HG03575 (cell line): ENCODE measurements at regions not wholly inside any gene's neighbourhood (a gene's known extent, or its start where the extent isn't known, plus 50 kb on each side); places are given as distances from the start of the nearest gene placed in this dataset.

Experiments
- ATAC-seq: cut with Tn5 transposase; IDR thresholded peaks from one replicate; pipeline ENCODE4 v1.9.1; 2021; ENCODE audit not compliant: unreplicated experiment, insufficient number of reproducible peaks, low FRiP score; ENCODE audit errors: extremely low read depth

DNA sequence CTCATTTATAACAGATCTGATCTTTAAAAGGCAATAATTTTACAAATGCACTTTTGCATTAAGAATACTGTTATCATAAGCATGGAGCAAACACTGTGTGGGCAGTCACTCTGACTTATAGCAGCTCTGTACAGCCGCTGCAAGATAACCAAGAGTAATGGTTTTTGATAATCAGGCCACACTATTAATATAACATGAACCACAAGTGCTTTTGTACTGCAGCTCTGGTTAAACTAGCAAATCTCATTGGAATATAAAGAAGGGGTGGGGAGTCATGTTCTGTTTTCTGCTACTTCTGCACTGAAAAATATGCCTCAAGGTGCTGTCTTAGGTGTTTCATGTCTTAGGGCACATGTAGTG lies 357.4 kb downstream of the LMO4 start:
- ATAC-seq: no peak

DNA sequence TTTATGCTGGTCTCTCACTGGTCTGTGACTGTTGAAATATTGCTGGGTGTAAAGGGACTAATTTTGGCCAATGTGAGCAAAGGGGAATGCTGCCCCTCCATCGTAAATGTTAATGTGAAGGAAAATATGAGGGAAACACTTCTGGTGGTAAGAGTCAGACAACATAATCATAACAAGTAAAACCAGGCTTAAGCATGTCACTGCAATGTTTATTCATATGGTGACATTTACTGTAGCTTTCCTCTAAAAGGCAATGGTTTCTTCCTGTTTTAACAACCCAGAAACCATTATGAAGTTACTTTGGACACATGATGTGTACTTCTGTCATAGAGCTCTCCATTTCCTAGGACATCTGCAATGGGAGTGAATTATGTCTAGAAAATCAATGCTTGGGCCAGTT lies 358.0 kb downstream of the LMO4 start:
- no peak for ATAC-seq

DNA sequence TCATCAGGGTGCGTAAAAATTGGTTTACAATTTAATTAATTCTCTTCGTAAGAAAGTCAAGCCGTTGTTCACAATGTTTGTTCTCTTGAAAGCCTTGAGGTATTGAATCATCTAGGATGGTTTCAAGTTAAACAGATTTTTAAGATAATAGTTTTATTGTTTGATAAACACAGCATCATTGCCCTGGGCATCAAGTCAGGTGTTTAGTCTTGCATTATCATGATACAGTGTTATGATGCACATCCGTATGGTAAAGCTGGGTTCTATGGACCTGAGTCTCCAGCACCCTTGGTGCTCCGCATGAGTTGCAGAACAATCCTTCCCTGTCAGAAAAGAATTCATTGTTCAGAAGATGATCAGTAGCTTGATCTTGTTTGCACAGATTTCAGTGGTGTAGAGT lies 359.5 kb downstream of the LMO4 start:
- ATAC-seq: no peak

DNA sequence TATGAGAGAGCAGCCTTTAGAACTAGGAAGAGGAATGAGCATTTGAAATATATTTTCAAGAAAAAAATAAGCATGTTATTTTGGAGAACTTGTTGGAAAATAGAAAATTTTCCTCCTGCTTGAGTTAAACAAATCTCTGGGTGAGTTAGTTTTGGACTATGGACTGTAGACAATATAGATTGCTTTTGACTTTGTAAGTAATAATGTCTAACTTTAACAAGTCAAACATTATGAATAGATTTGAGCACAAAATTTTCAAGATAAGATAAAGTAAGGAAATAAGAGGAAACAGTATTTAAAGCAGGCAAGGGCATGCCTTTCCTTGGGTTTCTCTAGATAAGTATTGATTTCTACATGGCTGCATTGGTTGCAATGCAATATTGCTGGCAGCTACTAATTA lies 360.8 kb downstream of the LMO4 start:
- ATAC-seq: no peak

DNA sequence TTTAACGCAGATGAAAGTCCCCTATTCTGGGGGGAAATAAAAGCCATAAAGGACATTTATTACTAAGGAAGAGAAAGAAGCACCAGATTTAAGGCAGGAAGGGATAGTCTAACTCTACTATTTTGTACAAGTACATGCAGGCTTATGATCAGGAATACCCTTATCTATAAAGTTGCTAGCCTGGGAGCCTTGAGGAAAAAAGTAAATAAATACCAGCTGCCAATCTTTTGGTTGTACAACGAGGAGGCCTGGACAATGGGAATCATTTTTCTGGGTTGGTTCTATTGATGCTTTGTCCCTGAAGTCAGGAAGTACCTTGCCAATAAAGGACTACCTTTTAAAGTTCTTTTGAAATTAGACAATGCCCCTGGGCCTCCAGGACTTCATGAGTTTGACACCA lies 367.8 kb downstream of the LMO4 start:
- no peak for ATAC-seq

DNA sequence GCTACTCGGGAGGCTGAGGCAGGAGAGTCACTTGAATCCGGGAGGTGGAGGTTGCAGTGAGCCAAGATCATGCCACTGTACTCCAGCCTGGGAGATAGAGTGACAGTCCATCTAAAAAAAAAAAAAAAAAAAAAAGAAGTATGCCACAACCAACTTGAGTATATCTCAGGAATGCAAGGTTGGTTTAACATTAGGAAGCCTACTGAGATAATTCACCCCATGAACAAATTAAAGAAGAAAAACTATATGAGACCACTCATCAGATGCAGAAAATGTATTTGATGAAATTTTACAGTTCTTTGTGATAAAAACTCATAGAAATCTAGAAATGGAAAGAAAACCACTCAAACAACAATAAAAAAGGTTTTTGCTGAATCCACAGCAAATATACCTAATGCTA lies 373.8 kb downstream of the LMO4 start:
- no peak for ATAC-seq

DNA sequence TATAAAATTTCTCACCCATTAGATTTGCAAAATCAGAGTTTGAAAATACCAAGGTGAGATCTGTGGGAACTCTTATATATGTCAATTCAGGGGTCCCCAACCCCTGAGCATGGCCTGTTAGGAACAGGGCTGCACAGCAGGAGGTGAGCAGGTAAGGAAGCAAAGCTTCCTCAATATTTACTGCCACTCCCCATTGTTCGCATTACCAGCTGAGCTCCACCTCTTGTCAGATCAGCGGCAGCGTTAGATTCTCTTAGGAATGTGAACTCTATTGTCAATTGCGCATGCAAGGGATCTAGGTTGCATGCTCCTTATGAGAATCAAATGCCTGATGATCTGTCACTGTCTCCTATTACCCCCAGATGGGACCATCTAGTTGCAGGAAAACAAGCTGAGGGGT lies 376.6 kb downstream of the LMO4 start:
- no peak for ATAC-seq

DNA sequence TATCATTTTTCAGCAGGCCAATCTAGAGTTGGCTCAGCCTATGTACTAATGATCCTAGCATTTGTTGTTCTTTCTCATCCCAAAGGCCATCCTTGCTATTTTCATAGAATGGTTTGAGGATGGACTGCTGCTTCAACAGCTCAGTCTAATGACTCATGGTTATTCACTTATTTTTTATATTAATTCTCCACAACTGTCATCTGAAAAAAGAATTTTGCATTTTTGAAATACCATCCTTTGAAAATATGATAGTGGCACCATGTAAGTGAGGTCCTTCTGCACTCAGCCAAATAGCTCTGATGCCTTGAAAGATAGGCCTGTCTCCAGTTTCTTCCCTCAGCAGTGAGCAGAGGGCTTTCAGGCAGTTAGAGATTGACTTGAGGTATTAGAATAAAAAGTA lies 377.5 kb downstream of the LMO4 start:
- no peak for ATAC-seq

DNA sequence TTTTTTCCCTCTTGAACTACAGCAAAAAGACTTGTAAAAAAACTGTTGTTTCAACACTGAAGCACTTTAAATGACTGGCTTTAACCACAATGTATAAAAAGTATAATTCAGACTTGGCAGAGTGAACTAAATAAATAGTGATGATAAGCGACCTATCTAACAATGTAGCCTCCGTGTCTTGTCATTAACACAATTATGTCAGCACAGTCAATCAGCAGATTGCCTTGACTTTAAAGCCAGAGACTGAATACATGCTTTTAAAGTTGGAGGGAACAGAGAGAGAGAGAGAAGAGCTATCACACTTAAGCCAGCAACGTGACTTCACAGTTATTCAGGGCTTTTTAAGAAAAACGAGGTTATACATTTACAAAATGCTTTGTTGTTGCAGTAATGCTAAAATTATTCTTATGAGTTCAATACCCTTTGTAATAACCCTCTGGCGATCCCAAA lies 378.1 kb downstream of the LMO4 start:
- ATAC-seq: no peak

DNA sequence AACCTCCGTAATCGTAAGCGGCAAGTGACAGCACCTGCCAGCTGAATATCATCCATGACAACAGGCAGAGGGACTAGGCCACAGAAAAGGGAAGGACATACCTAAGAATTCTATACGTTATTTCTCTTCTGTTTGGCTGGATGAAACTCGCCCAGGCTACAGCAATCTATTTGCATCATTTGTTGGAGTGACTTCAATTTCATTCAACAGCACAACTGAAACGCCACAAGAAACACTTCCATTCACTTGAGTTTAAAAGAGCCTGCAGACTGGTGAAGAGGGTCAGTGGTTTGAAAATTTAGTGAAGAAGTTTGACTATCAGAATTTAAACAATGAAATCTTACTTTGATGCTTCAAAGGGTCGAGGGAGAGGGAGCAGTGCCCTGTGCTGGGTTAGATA lies 378.7 kb downstream of the LMO4 start:
- ATAC-seq: no peak

DNA sequence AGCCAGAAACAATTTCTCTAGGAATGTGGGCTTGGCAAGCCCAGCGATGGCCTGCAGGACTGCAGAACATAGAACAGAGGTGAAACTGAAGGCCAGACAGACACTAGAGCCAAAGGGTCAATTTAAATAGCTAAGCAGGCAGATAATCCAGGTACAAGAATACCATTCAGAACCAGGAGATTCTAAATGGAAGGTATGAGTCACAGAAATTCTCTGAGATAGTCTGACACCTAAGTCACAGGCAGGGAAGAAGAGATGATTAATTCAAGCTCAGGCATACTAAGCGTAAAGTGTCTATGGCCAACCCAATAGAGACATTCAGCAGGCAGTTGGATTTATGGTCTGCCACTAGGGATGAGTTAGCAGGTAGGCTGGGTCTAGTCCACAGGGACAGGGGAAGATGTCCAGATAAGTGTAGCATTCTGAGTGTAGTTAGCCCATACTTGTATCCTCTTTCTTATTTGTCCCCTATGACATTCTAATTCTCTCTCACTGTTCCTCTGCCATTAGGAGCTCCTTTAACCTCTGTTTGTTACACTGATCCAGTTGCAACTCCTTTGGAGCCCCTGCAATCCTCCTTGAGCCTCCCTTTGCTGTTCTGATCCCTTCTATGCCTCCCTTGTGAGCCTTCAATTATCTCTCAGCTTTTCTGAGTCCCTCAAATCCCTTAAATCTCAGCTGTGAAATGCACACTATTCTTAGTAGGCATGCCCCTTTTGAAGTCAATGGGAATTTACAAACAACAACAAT lies 383.8 kb downstream of the LMO4 start:
- ATAC-seq: no peak

DNA sequence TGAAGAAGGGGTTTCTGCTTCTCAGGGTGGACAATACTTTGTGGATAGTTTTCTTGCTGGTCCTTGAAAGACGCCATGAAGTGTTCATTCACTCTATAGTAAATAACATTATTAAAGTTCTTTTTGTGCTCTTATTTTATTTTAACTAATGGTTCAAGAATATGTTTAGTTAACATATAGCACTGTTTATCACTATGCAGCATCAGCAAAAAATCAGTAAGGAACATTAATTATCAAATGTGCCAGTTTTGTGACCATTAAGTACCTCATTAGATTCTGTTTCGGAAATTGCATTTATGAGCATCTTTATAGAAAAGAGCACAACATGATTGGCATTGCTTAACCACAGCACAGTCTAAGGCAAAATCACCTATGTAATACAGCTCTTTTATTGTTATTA lies 385.6 kb downstream of the LMO4 start:
- no peak for ATAC-seq

DNA sequence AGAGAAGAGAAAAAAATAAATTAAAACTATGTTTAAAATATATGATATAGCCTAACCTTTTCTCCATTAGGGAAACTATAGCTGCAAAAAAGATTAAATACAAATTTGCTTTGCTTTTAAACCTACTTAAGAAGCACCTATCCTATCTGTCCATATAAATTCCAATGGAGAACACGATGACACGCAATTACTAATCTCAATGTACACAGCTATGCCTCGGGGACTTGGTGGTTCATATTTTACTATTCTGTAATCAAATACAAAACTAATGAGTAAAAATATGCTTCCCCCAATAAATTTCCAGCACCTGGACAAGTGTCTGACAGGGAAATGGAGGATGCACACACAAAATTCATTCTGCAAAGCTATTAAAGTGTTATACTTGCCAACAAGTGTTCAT lies 386.4 kb downstream of the LMO4 start:
- ATAC-seq: no peak

DNA sequence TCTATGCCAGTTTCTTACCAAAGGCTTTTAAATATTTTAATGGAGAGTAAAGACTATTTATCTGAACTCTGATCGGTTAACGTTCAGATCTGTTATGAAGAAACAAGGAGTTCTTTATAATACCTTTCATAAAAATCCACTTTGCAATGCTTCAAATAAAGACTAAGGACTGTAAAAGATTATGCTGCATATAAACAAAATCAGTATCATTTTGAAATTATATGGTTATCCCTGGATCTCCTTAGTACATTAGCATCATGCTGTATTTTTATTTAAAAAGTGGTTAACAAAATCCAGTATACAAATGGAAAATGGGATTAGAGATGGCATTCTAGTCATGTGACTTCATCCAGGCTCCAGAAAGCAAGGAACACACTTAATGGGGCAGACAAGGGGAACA lies 386.8 kb downstream of the LMO4 start:
- no peak for ATAC-seq

DNA sequence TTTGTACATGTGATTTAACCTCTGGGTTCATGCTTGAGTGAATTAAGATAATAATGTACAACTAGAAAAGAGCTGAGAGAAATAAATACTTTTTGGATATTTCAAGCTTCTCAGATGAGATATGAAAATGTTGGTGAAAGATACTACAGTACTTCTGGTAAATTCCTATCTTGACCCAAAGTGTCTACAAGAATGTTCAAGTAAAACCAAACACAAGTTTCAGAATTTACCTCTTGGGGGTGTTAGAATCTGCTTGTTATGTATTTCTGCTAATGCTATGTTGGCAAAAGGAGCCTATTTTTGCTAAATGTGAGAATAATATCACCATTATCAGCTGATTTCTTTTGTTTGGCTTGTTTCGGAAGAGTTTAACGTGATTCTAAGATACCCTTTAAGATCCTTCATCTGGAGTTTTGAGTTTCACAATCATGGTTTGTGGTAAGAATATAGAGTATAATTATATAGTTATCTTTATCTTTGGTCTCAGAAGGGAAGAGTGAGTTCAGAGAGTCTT lies 388.5 kb downstream of the LMO4 start:
- ATAC-seq: no peak

DNA sequence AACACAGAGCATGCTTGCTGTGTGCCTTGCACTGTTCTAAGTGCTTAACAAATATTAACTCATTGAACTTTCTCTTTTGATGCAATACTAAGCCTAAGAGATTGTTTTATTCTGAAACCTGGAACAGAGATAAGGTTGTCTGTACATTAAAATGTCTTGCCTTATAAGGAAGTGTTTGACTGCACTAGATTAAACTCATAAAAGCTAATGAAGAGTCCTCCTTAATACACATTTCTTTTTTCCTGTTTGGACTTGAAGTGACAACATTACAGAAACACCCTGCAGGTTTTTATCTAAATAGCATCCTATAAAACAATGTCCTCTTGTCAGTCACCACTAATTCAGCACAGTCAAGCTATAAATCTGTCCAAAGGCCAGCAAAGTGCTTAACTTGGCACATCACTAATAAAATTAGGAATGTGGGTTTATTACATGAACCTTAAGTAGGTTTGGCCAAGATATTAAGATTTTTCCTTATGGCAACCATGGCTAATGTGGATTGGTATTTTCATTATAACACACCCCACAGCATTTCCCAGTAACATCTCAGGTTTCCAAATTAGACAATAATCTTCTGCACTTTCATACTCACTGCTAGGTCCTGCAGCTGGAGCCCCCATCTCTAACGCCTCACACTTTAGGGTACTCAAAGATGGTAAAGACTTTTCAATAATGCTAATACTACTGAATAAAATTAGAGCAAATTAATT lies 389.7 kb downstream of the LMO4 start:
- ATAC-seq: no peak

DNA sequence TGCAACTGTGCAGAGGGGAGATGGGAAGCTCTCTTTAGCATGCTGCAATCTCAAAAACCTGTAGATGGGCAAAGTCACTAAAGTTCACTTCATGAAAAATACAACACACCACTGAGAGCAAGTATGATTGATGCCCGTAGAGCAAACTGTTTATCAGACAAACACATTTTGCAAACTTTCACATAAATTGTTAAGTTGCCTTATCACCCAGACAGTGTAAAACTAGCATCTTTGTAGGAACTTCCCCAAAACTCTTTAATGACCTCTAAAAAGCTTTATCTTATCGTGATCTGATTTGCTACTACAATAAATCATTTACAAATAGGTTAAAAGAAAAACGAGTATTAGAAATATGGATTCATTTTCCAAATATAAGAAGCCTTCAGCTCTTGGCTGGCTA lies 391.0 kb downstream of the LMO4 start:
- no peak for ATAC-seq

DNA sequence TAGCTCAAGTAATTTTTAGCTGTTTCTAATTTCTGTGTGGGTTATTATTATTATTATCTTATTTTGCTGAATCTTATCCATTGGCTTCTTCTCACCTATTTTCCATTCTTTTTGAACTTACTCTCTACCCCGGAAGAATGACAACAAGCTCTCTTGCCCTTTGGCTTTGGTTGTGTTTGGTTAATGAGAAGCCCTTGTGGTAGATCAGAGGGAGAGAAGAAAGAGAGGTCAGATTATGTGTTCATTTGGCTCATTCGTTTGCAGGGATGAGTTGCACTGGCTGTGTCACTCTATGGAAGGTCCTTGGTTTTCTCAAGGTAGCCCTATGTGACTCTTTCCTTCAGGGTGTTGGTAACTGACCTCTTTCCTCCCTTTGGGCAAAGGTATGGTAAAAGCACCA lies 391.9 kb downstream of the LMO4 start:
- no peak for ATAC-seq

DNA sequence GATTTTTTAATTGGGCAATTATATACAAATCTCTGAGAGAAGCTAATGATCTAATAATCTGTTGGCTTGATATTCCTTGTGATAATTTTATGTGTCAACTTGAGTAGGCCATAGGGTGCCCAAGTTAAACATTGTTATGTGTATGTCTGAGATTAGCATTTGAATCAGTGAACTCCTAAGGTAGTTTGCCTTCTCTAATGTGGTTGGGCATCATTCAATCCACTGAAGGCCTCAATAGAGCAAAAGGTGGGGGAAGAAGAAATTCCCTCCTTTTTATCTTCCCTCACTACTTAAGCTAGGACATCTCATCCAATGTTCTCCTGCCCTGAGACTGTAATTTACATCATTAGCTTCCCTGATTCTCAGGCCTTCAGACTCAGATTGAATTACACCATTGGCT lies 394.5 kb downstream of the LMO4 start:
- ATAC-seq: no peak

DNA sequence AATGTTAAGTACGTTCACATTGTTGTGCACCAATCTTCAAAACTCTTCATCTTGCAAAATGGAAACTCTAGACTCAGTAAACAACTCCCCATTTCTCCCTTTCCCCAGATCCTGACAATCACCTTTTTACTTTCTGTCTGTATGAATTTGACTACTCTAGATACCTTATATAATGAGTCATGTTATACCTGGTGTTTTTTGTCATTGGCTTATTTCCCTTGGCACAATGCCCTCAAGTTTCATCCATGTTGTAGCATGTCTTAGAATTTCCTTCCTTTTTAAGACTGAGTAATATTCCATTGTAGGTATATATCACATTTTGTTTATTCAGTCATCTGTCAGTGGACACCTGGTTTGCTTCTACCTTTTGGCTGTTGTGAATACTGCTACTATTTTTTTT lies 399.5 kb downstream of the LMO4 start:
- no peak for ATAC-seq
